Activated naive CD4-positive, alpha-beta T cell (primary cell): ENCODE measurements at regions not wholly inside any gene's neighbourhood (a gene's known extent, or its start where the extent isn't known, plus 50 kb on each side); places are given as distances from the start of the nearest gene placed in this dataset.

Experiments
- DNase-seq, 4 experiments: peaks; one replicate each; lab custom pipeline; 2025; lab: John Stamatoyannopoulos, UW

GRCh38 chr20:60478533-60478932, 520.3 kb downstream of the CDH26 start:
- no peak for DNase-seq

GRCh38 chr20:60480950-60481742, 522.9 kb downstream of the CDH26 start:
- DNase-seq = no peak

- no peak for DNase-seq
Measured at GRCh38 chr20:60481743-60482133, 523.5 kb downstream of the CDH26 start.

- DNase-seq = no peak
Measured at GRCh38 chr20:60482221-60483008, 524.2 kb downstream of the CDH26 start.

GRCh38 chr20:60483371-60483770, 525.1 kb downstream of the CDH26 start:
- no peak for DNase-seq

GRCh38 chr20:60484316-60484715, 526.1 kb downstream of the CDH26 start:
- DNase-seq = no peak

GRCh38 chr20:60485012-60485760, 527.0 kb downstream of the CDH26 start:
- DNase-seq = no peak

GRCh38 chr20:60486315-60486714, 528.1 kb downstream of the CDH26 start:
- DNase-seq = no peak

- DNase-seq = no peak
Measured at GRCh38 chr20:60486937-60487336, 528.7 kb downstream of the CDH26 start.

GRCh38 chr20:60490217-60491050, 532.2 kb downstream of the CDH26 start:
- DNase-seq = no peak

- no peak for DNase-seq
Measured at GRCh38 chr20:60491051-60491581, 532.9 kb downstream of the CDH26 start.

GRCh38 chr20:60494476-60494875, 536.3 kb downstream of the CDH26 start:
- no peak for DNase-seq

GRCh38 chr20:60497298-60498035, 539.2 kb downstream of the CDH26 start:
- no peak for DNase-seq

GRCh38 chr20:60500038-60500701, 541.9 kb downstream of the CDH26 start:
- DNase-seq = no peak

- no peak for DNase-seq
Measured at GRCh38 chr20:60501048-60501447, 542.8 kb downstream of the CDH26 start.

GRCh38 chr20:60502881-60503280, 544.7 kb downstream of the CDH26 start:
- no peak for DNase-seq

GRCh38 chr20:60505423-60505822, 547.2 kb downstream of the CDH26 start:
- no peak for DNase-seq

GRCh38 chr20:60506061-60506460, 547.8 kb downstream of the CDH26 start:
- DNase-seq = no peak

- no peak for DNase-seq
Measured at GRCh38 chr20:60507087-60507694, 549.0 kb downstream of the CDH26 start.

- DNase-seq = no peak
Measured at GRCh38 chr20:60509407-60509806, 551.2 kb downstream of the CDH26 start.
